ENCODE measurements at regions not wholly inside any gene's neighbourhood (a gene's known extent, or its start where the extent isn't known, plus 50 kb on each side); places are given as distances from the start of the nearest gene placed in this dataset.

GRCh38 chr5:53825926-53826325 is 265.5 kb downstream of the NDUFS4 start:
- peaks cover 17% of the 10 kb centered on the region for H3K4me1 ChIP-seq (ENCODE audit: low read length)
- H3K9me3 ChIP-seq (replicated peaks; ENCODE audit: insufficient read depth, low read length), result no peaks in the 10 kb centered on the region
- H2AFZ ChIP-seq (ENCODE audit: low read length), result peak overlapping the region; percentile 30; the same call in 1 of the 2 replicates
- H3K36me3 ChIP-seq (replicated peaks; ENCODE audit: insufficient read depth, low read length), result no peaks in the 10 kb centered on the region
- no peaks in the 10 kb centered on the region for H4K20me1 ChIP-seq (ENCODE audit: insufficient read depth, low read length)
- H3K4me3 ChIP-seq (ENCODE audit: low read length), result peak overlapping the region; percentile 16; the same call in 1 of the 2 replicates
- no peaks in the 10 kb centered on the region for H3K79me2 ChIP-seq (ENCODE audit: low read length)
- H3F3A ChIP-seq (ENCODE audit: insufficient read depth, low read length), result no peaks in the 10 kb centered on the region
- TF ChIP-seq, protein P1, sequence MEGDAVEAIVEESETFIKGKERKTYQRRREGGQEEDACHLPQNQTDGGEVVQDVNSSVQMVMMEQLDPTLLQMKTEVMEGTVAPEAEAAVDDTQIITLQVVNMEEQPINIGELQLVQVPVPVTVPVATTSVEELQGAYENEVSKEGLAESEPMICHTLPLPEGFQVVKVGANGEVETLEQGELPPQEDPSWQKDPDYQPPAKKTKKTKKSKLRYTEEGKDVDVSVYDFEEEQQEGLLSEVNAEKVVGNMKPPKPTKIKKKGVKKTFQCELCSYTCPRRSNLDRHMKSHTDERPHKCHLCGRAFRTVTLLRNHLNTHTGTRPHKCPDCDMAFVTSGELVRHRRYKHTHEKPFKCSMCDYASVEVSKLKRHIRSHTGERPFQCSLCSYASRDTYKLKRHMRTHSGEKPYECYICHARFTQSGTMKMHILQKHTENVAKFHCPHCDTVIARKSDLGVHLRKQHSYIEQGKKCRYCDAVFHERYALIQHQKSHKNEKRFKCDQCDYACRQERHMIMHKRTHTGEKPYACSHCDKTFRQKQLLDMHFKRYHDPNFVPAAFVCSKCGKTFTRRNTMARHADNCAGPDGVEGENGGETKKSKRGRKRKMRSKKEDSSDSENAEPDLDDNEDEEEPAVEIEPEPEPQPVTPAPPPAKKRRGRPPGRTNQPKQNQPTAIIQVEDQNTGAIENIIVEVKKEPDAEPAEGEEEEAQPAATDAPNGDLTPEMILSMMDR (IDR thresholded peaks at IDR 0.05; ENCODE audit: low read length), result no peak
- TF ChIP-seq EZH2 (optimal IDR thresholded peaks at IDR 0.05; ENCODE audit: low read depth, low read length) (no peak), EZH2phosphoT487 (IDR thresholded peaks at IDR 0.05; ENCODE audit: low read length) (no peak)
- no peaks in the 10 kb centered on the region for H3K27me3 ChIP-seq (replicated peaks; ENCODE audit: insufficient read depth, low read length)
- no peak overlapping the region for H3K9ac ChIP-seq (ENCODE audit: low read length)
- H3K4me2 ChIP-seq (ENCODE audit: low read depth, low read length), result peak overlapping the region; percentile 62
- H3K9me2 ChIP-seq (replicated peaks; ENCODE audit: insufficient read depth, low read length), result no peaks in the 10 kb centered on the region
- peak overlapping the region; percentile 26; the same call in 1 of the 2 replicates for H3K27ac ChIP-seq (ENCODE audit: low read length)
- no peak for DNase-seq

GRCh38 chr5:53826504-53826903 is 266.1 kb downstream of the NDUFS4 start:
- H2AFZ ChIP-seq (ENCODE audit: low read length), result peak overlapping the region; percentile 30; the same call in 1 of the 2 replicates
- H3K4me1 ChIP-seq (ENCODE audit: low read length), result peaks cover 17% of the 10 kb centered on the region
- no peaks in the 10 kb centered on the region for H3F3A ChIP-seq (ENCODE audit: insufficient read depth, low read length)
- peak overlapping the region; percentile 26; the same call in 1 of the 2 replicates for H3K27ac ChIP-seq (ENCODE audit: low read length)
- peak overlapping the region; percentile 62 for H3K4me2 ChIP-seq (ENCODE audit: low read depth, low read length)
- no peaks in the 10 kb centered on the region for H3K9me3 ChIP-seq (replicated peaks; ENCODE audit: insufficient read depth, low read length)
- H4K20me1 ChIP-seq (ENCODE audit: insufficient read depth, low read length), result no peaks in the 10 kb centered on the region
- H3K79me2 ChIP-seq (ENCODE audit: low read length), result no peaks in the 10 kb centered on the region
- no peaks in the 10 kb centered on the region for H3K27me3 ChIP-seq (replicated peaks; ENCODE audit: insufficient read depth, low read length)
- TF ChIP-seq, protein P1 (IDR thresholded peaks at IDR 0.05; ENCODE audit: low read length), result no peak
- TF ChIP-seq EZH2 (optimal IDR thresholded peaks at IDR 0.05; ENCODE audit: low read depth, low read length) (no peak), EZH2phosphoT487 (IDR thresholded peaks at IDR 0.05; ENCODE audit: low read length) (no peak)
- H3K9ac ChIP-seq (ENCODE audit: low read length), result no peak overlapping the region
- 0 out of 2 replicates have a peak overlapping the region, but pooled peaks have one; percentile 16 for H3K4me3 ChIP-seq (ENCODE audit: low read length)
- no peaks in the 10 kb centered on the region for H3K36me3 ChIP-seq (replicated peaks; ENCODE audit: insufficient read depth, low read length)
- H3K9me2 ChIP-seq (replicated peaks; ENCODE audit: insufficient read depth, low read length), result no peaks in the 10 kb centered on the region
- no peak for DNase-seq

DNA sequence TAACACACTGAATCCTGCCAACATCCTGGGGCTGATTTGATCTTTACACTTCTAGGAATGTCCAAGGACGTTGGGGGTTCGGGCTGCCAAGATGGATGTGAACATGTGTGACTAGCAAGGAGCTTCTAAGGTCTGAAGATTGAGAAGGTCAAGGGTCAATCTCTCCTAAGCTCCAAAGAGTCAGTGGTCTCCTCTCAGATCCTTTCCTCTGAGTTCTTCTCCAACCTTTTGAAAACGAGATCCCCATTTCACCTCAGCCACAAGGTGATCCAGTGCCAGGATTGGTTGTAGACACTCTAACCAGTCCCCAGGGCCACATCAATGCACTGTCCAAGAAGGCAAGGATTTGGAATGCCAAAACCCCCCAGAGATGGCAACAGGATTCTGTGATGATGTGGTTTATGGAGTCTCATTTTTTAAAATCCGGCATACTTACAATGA is 266.8 kb downstream of the NDUFS4 start:
- Histone ChIP-seq H2AFZ (ENCODE audit: low read length) (no peak overlapping the region), H3K27ac (ENCODE audit: low read length) (no peak overlapping the region), H3K4me3 (ENCODE audit: low read length) (no peak overlapping the region), H3K27me3 (replicated peaks; ENCODE audit: insufficient read depth, low read length) (no peaks in the 10 kb centered on the region), H3F3A (ENCODE audit: insufficient read depth, low read length) (no peaks in the 10 kb centered on the region), H3K9me3 (replicated peaks; ENCODE audit: insufficient read depth, low read length) (no peaks in the 10 kb centered on the region), H3K9ac (ENCODE audit: low read length) (no peak overlapping the region), H3K4me2 (ENCODE audit: low read depth, low read length) (no peak overlapping the region), H3K79me2 (ENCODE audit: low read length) (no peaks in the 10 kb centered on the region), H3K36me3 (replicated peaks; ENCODE audit: insufficient read depth, low read length) (no peaks in the 10 kb centered on the region), H4K20me1 (ENCODE audit: insufficient read depth, low read length) (no peaks in the 10 kb centered on the region), H3K4me1 (ENCODE audit: low read length) (peaks cover 17% of the 10 kb centered on the region), H3K9me2 (replicated peaks; ENCODE audit: insufficient read depth, low read length) (no peaks in the 10 kb centered on the region)
- no peak for TF ChIP-seq EZH2phosphoT487 (IDR thresholded peaks at IDR 0.05; ENCODE audit: low read length)
- no peak for TF ChIP-seq EZH2 (optimal IDR thresholded peaks at IDR 0.05; ENCODE audit: low read depth, low read length)
- TF ChIP-seq, protein P1 (IDR thresholded peaks at IDR 0.05; ENCODE audit: low read length), result no peak
- no peak for DNase-seq
